ENCODE measurements at regions not wholly inside any gene's neighbourhood (a gene's known extent, or its start where the extent isn't known, plus 50 kb on each side); places are given as distances from the start of the nearest gene placed in this dataset.
"Not testable (repeated sequence)": the region's sequence is repeated elsewhere in the genome, so short reads cannot be mapped to it uniquely, and the experiment has no call there.

DNA sequence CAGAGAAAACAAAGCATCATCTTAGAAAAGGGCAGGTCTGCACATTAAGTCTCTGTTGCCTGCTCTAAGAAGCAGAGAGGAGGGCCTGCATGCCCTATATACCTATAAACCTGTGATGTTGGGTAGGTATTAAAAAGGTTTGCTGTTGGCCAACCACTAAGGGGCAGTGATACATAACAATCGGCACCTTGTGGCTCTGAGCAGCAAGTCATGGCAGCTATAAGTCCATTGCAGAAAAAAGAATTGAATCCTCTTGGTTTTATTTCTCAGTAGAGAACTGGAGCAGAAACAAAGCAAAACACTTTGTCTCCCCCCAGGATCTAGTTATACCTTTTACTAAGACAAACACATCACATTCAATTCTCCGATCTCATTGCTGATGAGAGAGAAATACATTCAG is 1364.4 kb downstream of the STIM2 start:
- no peak for DNase-seq (ENCODE audit: low read depth)

DNA sequence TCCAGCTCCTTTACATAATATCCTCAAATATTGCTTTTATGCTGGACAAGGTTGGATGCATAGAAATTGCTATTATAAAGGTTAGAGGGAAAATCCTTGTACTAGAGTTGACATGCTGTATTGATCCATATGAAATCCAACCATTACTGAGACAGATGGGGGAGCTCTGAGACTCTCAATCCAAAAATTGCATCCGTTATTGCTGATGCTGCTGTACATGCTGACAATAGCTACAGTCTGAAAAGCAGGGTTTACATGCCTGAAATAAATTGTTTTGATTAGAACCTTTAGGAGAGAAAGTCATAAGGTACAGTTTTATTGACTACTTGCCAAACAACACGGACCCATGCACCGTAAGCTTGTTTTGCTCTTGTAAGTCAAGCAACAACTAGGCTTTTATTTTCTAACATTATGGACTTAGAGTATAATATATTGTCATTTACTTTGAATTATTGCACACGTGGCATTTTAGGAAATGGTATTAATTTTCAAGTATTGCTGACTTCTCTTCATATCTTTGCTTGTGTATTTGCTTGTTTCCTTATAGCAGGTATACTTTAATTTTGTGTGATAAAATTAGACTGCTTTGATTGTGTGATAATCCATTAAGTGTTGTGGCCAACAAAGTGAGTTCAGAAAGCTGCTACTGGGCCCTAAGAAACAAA is 1365.2 kb downstream of the STIM2 start:
- DNase-seq (ENCODE audit: low read depth), result no peak

GRCh38 chr4:28226962-28227361 is 1366.3 kb downstream of the STIM2 start:
- DNase-seq (ENCODE audit: low read depth), result no peak

DNA sequence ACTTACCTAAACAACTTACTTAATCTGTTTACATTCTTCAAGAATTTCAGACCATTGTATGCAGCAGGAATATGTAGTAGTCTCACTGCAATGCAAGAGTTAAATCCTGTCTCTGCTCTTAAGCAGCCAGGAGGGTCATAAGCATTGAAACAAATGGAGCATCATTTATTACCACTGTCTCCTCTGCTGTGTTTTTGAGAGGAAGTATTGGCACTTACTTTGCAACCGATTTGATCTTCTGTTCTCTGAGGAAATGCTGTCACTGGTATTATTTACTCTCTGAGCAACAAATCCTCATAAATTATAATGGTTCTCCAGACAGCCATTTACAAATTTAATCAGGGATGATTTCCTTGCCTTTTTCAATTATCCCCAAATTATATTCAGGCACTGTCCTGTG is 1367.1 kb downstream of the STIM2 start:
- DNase-seq (ENCODE audit: low read depth), result no peak

GRCh38 chr4:28228561-28229491 is 1368.2 kb downstream of the STIM2 start:
- no peak for DNase-seq (ENCODE audit: low read depth)

GRCh38 chr4:28232376-28232775 is 1371.7 kb downstream of the STIM2 start:
- no peak for DNase-seq (ENCODE audit: low read depth)

DNA sequence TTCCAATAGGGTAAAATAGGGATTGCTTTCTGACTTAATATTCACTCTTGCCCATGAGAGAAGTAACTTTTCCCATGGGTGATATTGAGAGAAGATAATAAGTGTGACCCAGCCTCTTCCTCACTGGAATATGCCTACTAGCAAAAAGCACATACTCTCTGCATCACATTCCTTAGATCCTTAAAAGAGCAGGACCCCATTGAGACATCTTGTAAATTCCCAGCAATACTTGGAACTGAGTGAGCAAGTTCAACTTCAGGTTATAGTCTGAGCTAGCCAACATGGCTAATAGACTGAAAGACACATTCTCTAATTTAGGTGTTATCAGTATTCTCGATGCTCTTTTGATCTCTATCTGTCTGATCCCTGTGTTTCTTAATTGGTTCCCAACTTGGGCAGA is 1372.3 kb downstream of the STIM2 start:
- no peak for DNase-seq (ENCODE audit: low read depth)

GRCh38 chr4:28233724-28234123 is 1373.1 kb downstream of the STIM2 start:
- no peak for DNase-seq (ENCODE audit: low read depth)

- DNase-seq (ENCODE audit: low read depth), result no peak
Observed at GRCh38 chr4:28238876-28239275, 1378.2 kb downstream of the STIM2 start.

DNA sequence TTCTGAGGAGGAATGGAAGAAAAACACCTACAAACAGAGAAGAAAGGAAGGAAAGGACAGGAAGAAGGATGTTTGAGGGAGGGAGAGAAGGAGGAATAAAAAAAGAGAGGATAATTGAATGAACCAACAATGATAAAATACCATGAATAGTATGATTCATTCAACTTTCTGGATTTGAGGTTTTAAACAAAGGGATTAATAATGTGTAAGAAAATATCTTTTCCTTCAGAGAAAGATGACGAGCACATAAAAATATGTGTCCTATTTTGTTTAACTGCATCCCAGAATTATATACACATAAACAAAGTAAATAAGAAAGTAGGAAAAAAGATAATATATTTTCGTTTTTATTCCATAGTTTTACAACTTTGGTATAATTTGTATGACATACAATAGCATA is 1380.4 kb downstream of the STIM2 start:
- no peak for DNase-seq (ENCODE audit: low read depth)

DNA sequence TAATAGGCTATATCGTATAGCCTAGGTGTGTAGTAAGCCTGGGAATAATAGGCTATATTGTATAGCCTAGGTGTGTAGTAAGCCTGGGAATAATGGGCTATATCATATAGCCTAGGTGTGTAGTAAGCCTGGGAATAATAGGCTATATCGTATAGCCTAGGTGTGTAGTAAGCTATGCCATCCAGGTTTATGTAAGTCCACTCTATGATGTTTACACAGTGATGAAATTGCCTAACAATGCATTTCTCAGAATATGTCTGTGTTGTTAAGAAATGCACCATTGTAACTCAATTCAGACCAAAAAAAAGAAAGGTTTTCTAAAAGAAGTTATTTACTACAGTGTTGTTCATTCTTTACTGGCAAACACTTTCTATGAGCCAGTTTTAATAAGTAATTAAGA is 1387.2 kb downstream of the STIM2 start:
- no peak for DNase-seq (ENCODE audit: low read depth)

GRCh38 chr4:28248269-28248668 is 1387.6 kb downstream of the STIM2 start:
- no peak for DNase-seq (ENCODE audit: low read depth)

DNA sequence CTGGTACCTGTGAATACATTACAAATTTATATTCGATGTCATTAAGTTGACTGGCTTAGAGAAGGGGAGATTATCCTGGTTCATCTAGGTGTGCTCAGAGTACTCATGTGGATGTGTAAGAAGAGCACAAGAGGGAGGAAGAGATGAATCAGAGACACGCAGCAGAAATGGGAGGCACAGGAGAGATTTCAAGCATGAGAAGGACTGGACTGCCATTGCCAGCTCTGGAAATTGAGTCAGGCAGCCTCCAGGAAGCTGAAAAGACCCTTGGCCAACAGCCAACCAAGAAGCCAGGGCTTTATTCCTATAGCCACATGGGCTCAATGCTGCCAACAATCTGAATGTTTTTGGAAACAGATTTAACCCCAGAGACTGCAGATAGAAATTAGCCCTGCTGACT is 1390.0 kb downstream of the STIM2 start:
- DNase-seq (ENCODE audit: low read depth), result no peak

DNA sequence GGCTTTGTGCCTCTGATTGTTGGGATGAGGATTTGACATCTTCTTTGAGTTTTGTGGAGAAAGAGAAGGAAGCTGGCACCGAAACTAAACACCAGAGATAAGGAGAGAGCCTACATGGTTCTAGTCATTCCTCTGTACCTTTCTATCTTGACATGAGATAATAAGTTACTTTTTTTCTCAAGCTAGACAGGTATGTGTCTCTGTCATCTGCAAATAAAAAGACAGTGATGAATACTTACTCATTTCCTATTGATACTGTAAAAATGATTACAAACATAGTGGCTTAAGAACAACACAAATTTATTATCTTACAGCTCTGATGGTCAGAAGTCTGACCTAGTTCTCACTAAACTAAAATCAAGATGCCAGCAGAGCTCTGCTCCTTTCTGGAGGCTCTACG is 1391.2 kb downstream of the STIM2 start:
- no peak for DNase-seq (ENCODE audit: low read depth)

GRCh38 chr4:28254003-28254402 is 1393.4 kb downstream of the STIM2 start:
- DNase-seq (ENCODE audit: low read depth), result no peak

- DNase-seq (ENCODE audit: low read depth), result no peak
Observed at GRCh38 chr4:28256295-28256694, 1395.7 kb downstream of the STIM2 start.

DNA sequence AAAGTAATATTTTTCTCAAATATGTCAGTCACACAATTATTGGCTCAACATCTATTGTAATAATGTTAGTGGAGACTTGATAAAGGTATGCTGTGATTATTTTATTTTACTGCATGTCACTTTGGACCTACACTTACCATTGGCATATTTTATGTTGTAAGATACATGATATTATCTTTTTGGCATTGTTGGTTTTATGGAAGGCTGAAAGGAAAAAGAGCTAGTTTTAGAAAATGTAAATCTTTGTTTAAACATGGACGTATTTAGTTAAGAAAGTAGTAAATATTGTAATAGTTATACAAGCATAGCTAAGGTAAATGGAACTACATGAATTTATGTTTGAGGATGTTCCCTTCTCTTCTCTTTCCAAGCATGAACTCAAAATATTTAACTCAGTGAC is 1399.3 kb downstream of the STIM2 start:
- no peak for DNase-seq (ENCODE audit: low read depth)

GRCh38 chr4:28267166-28267565 is 1406.5 kb downstream of the STIM2 start:
- DNase-seq (ENCODE audit: low read depth), result no peak

GRCh38 chr4:28269426-28269825 is 1408.8 kb downstream of the STIM2 start:
- DNase-seq (ENCODE audit: low read depth), result no peak

- no peak for DNase-seq (ENCODE audit: low read depth)
Observed at GRCh38 chr4:28277931-28278330, 1417.3 kb downstream of the STIM2 start.

- DNase-seq (ENCODE audit: low read depth), result no peak
Observed at GRCh38 chr4:28278676-28279075, 1418.0 kb downstream of the STIM2 start.

DNA sequence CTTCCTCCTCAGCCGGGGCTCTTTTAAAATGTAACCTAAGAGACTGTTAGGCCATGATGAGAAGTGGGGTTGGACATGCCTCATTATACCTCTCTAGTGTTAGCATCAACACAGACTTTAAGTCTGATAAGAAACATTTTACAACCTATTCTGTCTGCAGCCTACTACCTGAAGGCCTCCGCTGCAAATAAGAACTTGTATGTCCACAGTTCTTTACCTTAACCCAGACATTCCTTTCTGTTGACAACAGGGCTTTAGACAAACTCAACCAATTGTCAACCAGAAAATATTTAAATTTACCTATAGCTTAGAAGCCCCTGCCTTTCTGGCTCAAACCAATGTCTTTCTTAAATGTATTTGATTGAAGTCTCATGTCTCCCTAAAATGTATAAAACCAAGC is 1418.6 kb downstream of the STIM2 start:
- DNase-seq (ENCODE audit: low read depth), result no peak

DNA sequence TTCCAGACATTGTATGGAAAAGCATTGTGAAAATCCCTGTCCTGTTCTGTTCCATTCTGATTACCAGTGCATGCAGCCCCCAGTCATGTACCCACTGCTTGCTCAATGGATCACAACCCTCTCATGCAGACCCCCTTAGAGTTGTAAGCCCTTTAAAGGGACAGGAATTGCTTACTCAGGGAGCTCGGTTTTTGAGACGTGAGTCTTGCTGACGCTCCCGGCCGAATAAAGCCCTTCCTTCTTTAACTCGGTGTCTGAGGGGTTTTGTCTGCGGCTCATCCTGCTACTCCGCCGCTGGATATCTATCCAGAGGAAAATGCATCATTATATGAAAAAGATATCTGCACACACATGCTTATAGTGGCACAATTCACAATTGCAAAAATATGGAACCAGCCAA is 1425.6 kb downstream of the STIM2 start:
- DNase-seq (ENCODE audit: low read depth), result not testable (repeated sequence)

DNA sequence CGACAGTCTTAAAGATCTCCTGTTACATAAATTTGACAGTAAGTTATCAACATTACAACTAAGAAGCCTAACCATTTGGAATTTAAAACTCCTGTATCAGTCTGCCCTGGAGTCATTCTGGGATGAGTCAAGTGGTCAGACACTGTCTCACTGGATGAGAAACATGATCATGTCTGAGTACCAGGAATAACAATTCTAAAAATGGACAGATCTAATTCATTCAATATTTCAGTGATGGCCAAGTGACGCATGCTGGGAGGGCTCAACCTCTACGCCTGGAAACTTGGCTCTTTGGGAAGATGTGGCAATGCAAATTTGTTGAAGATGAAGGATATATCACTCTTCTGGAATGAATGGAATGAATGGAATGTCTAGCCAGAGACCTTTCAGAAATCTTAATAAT is 1427.2 kb downstream of the STIM2 start:
- peak; percentile 99 for DNase-seq (ENCODE audit: low read depth)
